ENCODE measurements at regions not wholly inside any gene's neighbourhood (a gene's known extent, or its start where the extent isn't known, plus 50 kb on each side); places are given as distances from the start of the nearest gene placed in this dataset.

- TF ChIP-seq POLR2A (IDR thresholded peaks at IDR 0.05; ENCODE audit: extremely low read depth, insufficient read length), result no peak
- TF ChIP-seq, protein P1, sequence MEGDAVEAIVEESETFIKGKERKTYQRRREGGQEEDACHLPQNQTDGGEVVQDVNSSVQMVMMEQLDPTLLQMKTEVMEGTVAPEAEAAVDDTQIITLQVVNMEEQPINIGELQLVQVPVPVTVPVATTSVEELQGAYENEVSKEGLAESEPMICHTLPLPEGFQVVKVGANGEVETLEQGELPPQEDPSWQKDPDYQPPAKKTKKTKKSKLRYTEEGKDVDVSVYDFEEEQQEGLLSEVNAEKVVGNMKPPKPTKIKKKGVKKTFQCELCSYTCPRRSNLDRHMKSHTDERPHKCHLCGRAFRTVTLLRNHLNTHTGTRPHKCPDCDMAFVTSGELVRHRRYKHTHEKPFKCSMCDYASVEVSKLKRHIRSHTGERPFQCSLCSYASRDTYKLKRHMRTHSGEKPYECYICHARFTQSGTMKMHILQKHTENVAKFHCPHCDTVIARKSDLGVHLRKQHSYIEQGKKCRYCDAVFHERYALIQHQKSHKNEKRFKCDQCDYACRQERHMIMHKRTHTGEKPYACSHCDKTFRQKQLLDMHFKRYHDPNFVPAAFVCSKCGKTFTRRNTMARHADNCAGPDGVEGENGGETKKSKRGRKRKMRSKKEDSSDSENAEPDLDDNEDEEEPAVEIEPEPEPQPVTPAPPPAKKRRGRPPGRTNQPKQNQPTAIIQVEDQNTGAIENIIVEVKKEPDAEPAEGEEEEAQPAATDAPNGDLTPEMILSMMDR (IDR thresholded peaks at IDR 0.05; ENCODE audit: low read depth, low read length), result no peak
- TF ChIP-seq, protein P2, sequence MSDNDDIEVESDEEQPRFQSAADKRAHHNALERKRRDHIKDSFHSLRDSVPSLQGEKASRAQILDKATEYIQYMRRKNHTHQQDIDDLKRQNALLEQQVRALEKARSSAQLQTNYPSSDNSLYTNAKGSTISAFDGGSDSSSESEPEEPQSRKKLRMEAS (IDR thresholded peaks at IDR 0.05; ENCODE audit: low read depth, low read length), result no peak
Measured at GRCh38 chr2:157933160-157933920, 57.2 kb upstream of the ACVR1 start.

Data from NB4 (cell line).